ENCODE measurements at regions not wholly inside any gene's neighbourhood (a gene's known extent, or its start where the extent isn't known, plus 50 kb on each side); places are given as distances from the start of the nearest gene placed in this dataset.

DNA sequence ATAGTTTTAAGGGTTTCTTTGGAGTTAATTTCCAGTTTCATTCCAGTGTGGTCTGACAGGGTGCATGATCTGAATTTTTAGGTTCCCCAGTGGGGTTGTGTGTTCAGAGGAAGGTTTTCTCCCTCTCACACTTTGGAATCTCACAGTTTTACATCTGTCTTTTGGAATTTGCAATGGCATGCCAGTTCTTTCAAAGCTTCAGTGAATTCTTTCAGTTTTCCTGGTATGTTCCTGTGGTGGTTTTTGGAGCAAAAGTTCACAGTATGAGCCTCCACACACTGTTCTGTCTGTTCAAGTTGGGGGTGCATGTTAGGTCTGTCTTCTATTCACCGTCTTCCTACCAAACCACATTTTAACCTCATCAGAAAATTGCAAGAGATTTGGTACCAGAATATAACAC lies 624.2 kb downstream of the KCTD16 start:
- TF ChIP-seq NFIC (IDR thresholded peaks at IDR 0.05) (no peak), GABPA (tag; conservative IDR thresholded peaks at IDR 0.05; ENCODE audit: low read depth) (no peak), EZH2 (IDR thresholded peaks at IDR 0.05; ENCODE audit: borderline replicate concordance, low read depth, low read length) (no peak), CEBPG (CRISPR knock-in tag; IDR thresholded peaks at IDR 0.05) (no peak), CEBPG (tag; conservative IDR thresholded peaks at IDR 0.05 in 1 of 2, IDR thresholded peaks at IDR 0.05 in 1 of 2) (no peak), MEF2A (IDR thresholded peaks at IDR 0.05; ENCODE audit: control insufficient read depth, low read depth, low read length) (no peak), ZNF175 (CRISPR knock-in tag; IDR thresholded peaks at IDR 0.05; ENCODE audit: low read depth) (no peak), TEAD2 (tag; IDR thresholded peaks at IDR 0.05) (no peak)
- TF ChIP-seq, protein P1, sequence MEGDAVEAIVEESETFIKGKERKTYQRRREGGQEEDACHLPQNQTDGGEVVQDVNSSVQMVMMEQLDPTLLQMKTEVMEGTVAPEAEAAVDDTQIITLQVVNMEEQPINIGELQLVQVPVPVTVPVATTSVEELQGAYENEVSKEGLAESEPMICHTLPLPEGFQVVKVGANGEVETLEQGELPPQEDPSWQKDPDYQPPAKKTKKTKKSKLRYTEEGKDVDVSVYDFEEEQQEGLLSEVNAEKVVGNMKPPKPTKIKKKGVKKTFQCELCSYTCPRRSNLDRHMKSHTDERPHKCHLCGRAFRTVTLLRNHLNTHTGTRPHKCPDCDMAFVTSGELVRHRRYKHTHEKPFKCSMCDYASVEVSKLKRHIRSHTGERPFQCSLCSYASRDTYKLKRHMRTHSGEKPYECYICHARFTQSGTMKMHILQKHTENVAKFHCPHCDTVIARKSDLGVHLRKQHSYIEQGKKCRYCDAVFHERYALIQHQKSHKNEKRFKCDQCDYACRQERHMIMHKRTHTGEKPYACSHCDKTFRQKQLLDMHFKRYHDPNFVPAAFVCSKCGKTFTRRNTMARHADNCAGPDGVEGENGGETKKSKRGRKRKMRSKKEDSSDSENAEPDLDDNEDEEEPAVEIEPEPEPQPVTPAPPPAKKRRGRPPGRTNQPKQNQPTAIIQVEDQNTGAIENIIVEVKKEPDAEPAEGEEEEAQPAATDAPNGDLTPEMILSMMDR (IDR thresholded peaks at IDR 0.05 in 2 of 3, conservative IDR thresholded peaks at IDR 0.05 in 1 of 3; ENCODE audit: insufficient read depth in 2 of 3, low read depth in 1 of 3, low read length in 3 of 3), result no peak
- TF ChIP-seq, protein P2, sequence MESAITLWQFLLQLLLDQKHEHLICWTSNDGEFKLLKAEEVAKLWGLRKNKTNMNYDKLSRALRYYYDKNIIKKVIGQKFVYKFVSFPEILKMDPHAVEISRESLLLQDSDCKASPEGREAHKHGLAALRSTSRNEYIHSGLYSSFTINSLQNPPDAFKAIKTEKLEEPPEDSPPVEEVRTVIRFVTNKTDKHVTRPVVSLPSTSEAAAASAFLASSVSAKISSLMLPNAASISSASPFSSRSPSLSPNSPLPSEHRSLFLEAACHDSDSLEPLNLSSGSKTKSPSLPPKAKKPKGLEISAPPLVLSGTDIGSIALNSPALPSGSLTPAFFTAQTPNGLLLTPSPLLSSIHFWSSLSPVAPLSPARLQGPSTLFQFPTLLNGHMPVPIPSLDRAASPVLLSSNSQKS (CRISPR knock-in tag; IDR thresholded peaks at IDR 0.05), result no peak

Data from K562 (cell line).